H54 (cell line): ENCODE measurements at regions not wholly inside any gene's neighbourhood (a gene's known extent, or its start where the extent isn't known, plus 50 kb on each side); places are given as distances from the start of the nearest gene placed in this dataset.
"Not testable (repeated sequence)": the region's sequence is repeated elsewhere in the genome, so short reads cannot be mapped to it uniquely, and the experiment has no call there.

ENCODE experiments used
- DNase-seq: peaks from one replicate; pipeline ENCODE4 v3.0.0; 2011; ENCODE audit warnings: low spot score, mixed read lengths; ENCODE audit not compliant: insufficient read length
- FAIRE-seq: peaks from 3 replicates; lab custom pipeline; 2011; peaks lifted over from hg19 to GRCh38; lab: Jason Lieb, UNC
- POLR2A ChIP-seq: IDR thresholded peaks from 2 replicates; pipeline ENCODE4 v1.6.1; 2011; ENCODE audit warnings: low read depth, mild to moderate bottlenecking, low read length

GRCh38 chr13:103671547-103671946 is 605.3 kb upstream of the SLC10A2 start:
- no peak for TF ChIP-seq POLR2A
- FAIRE-seq, result no peak

GRCh38 chr13:103663996-103664395 is 597.8 kb upstream of the SLC10A2 start:
- FAIRE-seq (no peak), DNase-seq (no peak)
- no peak for TF ChIP-seq POLR2A

More at GRCh38 chr13:103671547-103671946, 605.3 kb upstream of the SLC10A2 start:
- no peak for DNase-seq

GRCh38 chr13:103656311-103656710 is 590.1 kb upstream of the SLC10A2 start:
- TF ChIP-seq POLR2A, result no peak
- FAIRE-seq (peak; percentile 84), DNase-seq (no peak)

GRCh38 chr13:103640606-103641005 is 574.4 kb upstream of the SLC10A2 start:
- no peak for FAIRE-seq
- DNase-seq, result no peak
- no peak for TF ChIP-seq POLR2A

GRCh38 chr13:103639326-103639725 is 573.1 kb upstream of the SLC10A2 start:
- TF ChIP-seq POLR2A, result no peak
- no peak for DNase-seq
- no peak for FAIRE-seq

- TF ChIP-seq POLR2A, result no peak
- FAIRE-seq (no peak), DNase-seq (no peak)
These were observed 572.5 kb upstream of the SLC10A2 start for GRCh38 chr13:103638706-103639105.

GRCh38 chr13:103634066-103634465 is 567.8 kb upstream of the SLC10A2 start:
- no peak for TF ChIP-seq POLR2A
- FAIRE-seq (no peak), DNase-seq (no peak)

- DNase-seq (no peak), FAIRE-seq (no peak)
- TF ChIP-seq POLR2A, result no peak
These were observed 559.0 kb upstream of the SLC10A2 start for GRCh38 chr13:103625194-103625593.

- no peak for TF ChIP-seq POLR2A
- DNase-seq (no peak), FAIRE-seq (no peak)
These were observed 551.9 kb upstream of the SLC10A2 start for GRCh38 chr13:103618151-103618550.

- no peak for DNase-seq
- no peak for TF ChIP-seq POLR2A
- no peak for FAIRE-seq
These were observed 549.6 kb upstream of the SLC10A2 start for GRCh38 chr13:103615771-103616170.

- DNase-seq (no peak), FAIRE-seq (no peak)
- TF ChIP-seq POLR2A, result no peak
These were observed 548.5 kb upstream of the SLC10A2 start for GRCh38 chr13:103614761-103615160.

GRCh38 chr13:103607995-103608394 is 541.8 kb upstream of the SLC10A2 start:
- FAIRE-seq (no peak), DNase-seq (no peak)
- no peak for TF ChIP-seq POLR2A

- TF ChIP-seq POLR2A, result no peak
- FAIRE-seq (no peak), DNase-seq (no peak)
These were observed 539.5 kb upstream of the SLC10A2 start for GRCh38 chr13:103605546-103606326.

- FAIRE-seq, DNase-seq: not testable (repeated sequence)
These were observed 533.7 kb upstream of the SLC10A2 start for GRCh38 chr13:103599870-103600269.

- TF ChIP-seq POLR2A, result no peak
- DNase-seq (no peak), FAIRE-seq (no peak)
These were observed 532.5 kb upstream of the SLC10A2 start for GRCh38 chr13:103598671-103599070.
